RWPE2 (cell line): ENCODE measurements at regions not wholly inside any gene's neighbourhood (a gene's known extent, or its start where the extent isn't known, plus 50 kb on each side); places are given as distances from the start of the nearest gene placed in this dataset.

ENCODE experiments used
- ATAC-seq: fragments of 200-7000 bp; cut with Tn5 transposase; 3 replicates; pipeline ENCODE4 v1.9.1; 2021; ENCODE audit warnings: low read depth
- DNase-seq: peaks from one replicate; pipeline ENCODE4 v3.0.0-alpha.2; 2020; ENCODE audit warnings: low spot score
- H3K27ac ChIP-seq: fragments of 450-650 bp; 2 replicates; pipeline ENCODE4 v1.5.1; 2017; ENCODE audit warnings: mild to moderate bottlenecking; ENCODE audit not compliant: poor library complexity, severe bottlenecking
- H3K27me3 ChIP-seq: fragments of 250-450 bp; sonication (Bioruptor Pico); 2 replicates; pipeline ENCODE4 v1.5.1; 2021; ENCODE audit warnings: mild to moderate bottlenecking, moderate library complexity; ENCODE audit not compliant: insufficient read depth, poor library complexity, severe bottlenecking
- H3K36me3 ChIP-seq: fragments of 250-450 bp; sonication (Bioruptor Pico); 2 replicates; pipeline ENCODE4 v1.5.1; 2020; ENCODE audit warnings: low read depth, mild to moderate bottlenecking, moderate library complexity
- H3K4me1 ChIP-seq: fragments of 250-450 bp; sonication (Bioruptor Pico); 2 replicates; pipeline ENCODE4 v1.5.1; 2021; ENCODE audit warnings: mild to moderate bottlenecking, moderate library complexity; ENCODE audit not compliant: insufficient read depth, poor library complexity, severe bottlenecking
- H3K4me3 ChIP-seq: fragments of 250-450 bp; sonication (Bioruptor Pico); 2 replicates; pipeline ENCODE4 v1.5.1; 2021; ENCODE audit warnings: mild to moderate bottlenecking, moderate library complexity; ENCODE audit not compliant: severe bottlenecking
- H3K9me3 ChIP-seq: fragments of 250-450 bp; sonication (Bioruptor Pico); 2 replicates; pipeline ENCODE4 v1.5.1; 2021; ENCODE audit warnings: mild to moderate bottlenecking, moderate library complexity; ENCODE audit not compliant: severe bottlenecking
- TF ChIP-seq, protein P1 (sequence below): fragments of 450-650 bp; IDR thresholded peaks from one replicate; pipeline ENCODE4 v1.5.1; 2017; ENCODE audit warnings: mild to moderate bottlenecking, moderate library complexity; ENCODE audit not compliant: poor library complexity, severe bottlenecking

DNA sequence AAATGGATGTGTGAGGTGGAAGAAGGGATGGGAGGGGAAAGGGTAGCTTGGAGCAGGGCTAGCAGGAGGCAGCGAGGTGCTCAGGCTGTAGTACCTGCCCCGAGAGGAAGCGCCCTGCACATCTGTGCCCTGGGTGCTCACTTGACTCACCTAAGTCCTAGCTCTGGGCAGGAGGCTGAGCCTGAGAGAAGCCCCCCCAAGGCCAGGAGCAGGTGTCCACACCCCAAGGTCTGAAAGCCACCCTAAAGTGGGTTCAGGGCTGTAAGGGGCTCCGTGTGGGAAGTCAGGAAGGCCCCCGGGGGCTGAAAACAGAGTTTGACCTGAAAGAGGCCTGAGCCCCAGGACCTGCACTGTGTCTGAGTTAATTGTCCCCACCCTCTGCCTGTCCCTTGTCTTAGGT is 95.8 kb upstream of the PODXL start:
- no peak for ATAC-seq
- Histone ChIP-seq H3K27ac (no peak overlapping the region), H3K36me3 (no peaks in the 10 kb centered on the region), H3K4me3 (no peak overlapping the region), H3K27me3 (no peaks in the 10 kb centered on the region), H3K9me3 (no peaks in the 10 kb centered on the region), H3K4me1 (no peaks in the 10 kb centered on the region)
- TF ChIP-seq, protein P1, sequence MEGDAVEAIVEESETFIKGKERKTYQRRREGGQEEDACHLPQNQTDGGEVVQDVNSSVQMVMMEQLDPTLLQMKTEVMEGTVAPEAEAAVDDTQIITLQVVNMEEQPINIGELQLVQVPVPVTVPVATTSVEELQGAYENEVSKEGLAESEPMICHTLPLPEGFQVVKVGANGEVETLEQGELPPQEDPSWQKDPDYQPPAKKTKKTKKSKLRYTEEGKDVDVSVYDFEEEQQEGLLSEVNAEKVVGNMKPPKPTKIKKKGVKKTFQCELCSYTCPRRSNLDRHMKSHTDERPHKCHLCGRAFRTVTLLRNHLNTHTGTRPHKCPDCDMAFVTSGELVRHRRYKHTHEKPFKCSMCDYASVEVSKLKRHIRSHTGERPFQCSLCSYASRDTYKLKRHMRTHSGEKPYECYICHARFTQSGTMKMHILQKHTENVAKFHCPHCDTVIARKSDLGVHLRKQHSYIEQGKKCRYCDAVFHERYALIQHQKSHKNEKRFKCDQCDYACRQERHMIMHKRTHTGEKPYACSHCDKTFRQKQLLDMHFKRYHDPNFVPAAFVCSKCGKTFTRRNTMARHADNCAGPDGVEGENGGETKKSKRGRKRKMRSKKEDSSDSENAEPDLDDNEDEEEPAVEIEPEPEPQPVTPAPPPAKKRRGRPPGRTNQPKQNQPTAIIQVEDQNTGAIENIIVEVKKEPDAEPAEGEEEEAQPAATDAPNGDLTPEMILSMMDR: no peak
- DNase-seq: no peak

DNA sequence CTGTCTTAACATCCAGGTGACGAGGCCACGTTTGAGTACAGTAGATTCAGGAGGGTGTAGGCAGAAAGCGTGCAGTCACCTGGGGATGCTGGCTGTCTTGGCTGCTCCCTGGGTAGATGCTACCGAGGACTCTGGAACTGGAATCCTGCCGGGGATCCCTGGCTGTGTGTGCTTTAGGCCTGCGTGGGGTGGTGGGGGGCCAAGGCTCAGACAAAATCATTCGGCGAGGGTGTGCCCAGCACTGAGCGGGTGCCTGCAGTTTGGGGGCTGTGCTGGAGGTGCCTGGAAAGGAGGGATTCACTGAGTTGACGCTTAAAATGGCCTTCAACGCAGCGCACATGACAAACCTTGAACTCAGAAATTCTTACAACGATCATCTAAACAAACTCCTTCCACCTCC is 93.5 kb upstream of the PODXL start:
- H3K27me3 ChIP-seq: no peaks in the 10 kb centered on the region
- DNase-seq: no peak
- H3K27ac ChIP-seq: no peak overlapping the region
- ATAC-seq: no peak
- no peak overlapping the region for H3K4me3 ChIP-seq
- H3K4me1 ChIP-seq: no peaks in the 10 kb centered on the region
- no peaks in the 10 kb centered on the region for H3K36me3 ChIP-seq
- TF ChIP-seq, protein P1: no peak
- no peaks in the 10 kb centered on the region for H3K9me3 ChIP-seq

DNA sequence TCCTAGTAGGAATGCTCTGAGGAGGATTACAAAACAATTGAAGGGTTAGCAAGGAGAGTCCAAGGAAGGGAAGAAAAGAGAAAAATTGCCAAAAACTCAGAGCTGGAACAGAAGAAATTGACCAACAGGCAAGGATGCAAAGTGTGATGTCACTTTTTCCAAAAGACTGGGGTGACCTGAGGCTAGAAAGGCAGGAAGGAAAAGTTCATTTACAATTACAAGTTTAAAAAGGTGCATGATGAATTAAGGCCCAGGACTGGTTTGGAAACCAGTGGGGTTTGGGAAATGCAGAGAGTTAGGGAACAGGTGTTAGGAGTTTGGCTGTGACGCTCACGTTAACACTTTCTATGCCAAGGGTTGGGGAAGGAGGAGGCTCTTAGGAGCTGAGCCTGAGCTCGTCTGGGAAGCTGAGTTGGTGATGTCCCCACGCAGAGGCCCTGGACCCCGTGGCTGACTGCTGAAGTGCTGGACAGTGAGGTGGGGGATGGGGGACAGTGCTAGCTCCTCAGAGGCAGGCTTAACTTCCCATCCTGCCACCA is 92.6 kb upstream of the PODXL start:
- TF ChIP-seq, protein P1: no peak
- no peak for DNase-seq
- no peak for ATAC-seq
- no peaks in the 10 kb centered on the region for H3K9me3 ChIP-seq
- H3K27me3 ChIP-seq: no peaks in the 10 kb centered on the region
- H3K36me3 ChIP-seq: no peaks in the 10 kb centered on the region
- no peaks in the 10 kb centered on the region for H3K4me1 ChIP-seq
- no peak overlapping the region for H3K27ac ChIP-seq
- H3K4me3 ChIP-seq: no peak overlapping the region

DNA sequence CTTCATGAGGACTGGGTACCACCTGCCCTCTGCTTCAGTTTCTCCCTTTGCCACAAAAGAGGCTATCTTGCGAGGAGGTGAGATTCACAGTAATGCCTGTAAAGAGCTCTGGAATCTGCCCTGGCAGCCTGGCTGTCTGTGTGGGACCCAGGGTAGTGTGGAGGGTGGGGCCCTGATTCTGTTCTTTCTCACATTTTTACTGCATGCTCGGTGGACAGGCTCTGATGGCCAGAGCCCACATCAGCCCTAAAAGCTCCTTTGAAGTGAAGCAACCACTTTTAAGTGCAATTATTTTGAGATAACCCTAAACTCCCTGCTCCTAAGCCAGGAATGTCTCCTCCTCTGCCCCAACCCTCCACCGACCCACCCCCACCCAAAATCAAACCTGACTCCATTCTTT is 92.1 kb upstream of the PODXL start:
- ATAC-seq: no peak
- no peak for DNase-seq
- no peak overlapping the region for H3K4me3 ChIP-seq
- no peaks in the 10 kb centered on the region for H3K9me3 ChIP-seq
- no peaks in the 10 kb centered on the region for H3K36me3 ChIP-seq
- TF ChIP-seq, protein P1: no peak
- no peaks in the 10 kb centered on the region for H3K27me3 ChIP-seq
- no peak overlapping the region for H3K27ac ChIP-seq
- no peaks in the 10 kb centered on the region for H3K4me1 ChIP-seq

DNA sequence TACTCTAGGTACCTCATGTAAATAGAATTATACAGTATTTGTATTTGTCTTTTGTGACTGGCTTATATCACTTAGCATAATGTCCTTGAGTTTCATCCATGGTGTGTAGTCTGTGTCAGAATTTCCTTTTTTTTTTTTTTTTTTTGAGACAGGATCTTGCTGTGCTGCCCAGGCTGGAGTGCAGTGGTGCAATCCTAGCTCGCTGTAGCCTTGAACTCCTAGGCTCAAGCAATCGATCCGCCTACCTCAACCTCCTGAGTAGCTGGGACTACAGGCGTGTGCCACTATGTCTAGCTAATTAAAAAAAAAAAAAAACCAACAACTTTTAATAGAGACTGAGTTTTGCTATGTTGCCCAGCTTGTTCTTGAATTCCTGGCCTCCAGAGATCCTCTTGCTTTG is 89.8 kb upstream of the PODXL start:
- Histone ChIP-seq H3K27me3 (no peaks in the 10 kb centered on the region), H3K4me1 (no peaks in the 10 kb centered on the region), H3K9me3 (no peaks in the 10 kb centered on the region), H3K4me3 (no peak overlapping the region), H3K27ac (no peak overlapping the region), H3K36me3 (no peaks in the 10 kb centered on the region)
- TF ChIP-seq, protein P1: no peak
- no peak for DNase-seq
- no peak for ATAC-seq
